Lung microvascular endothelial cell (primary cell): ENCODE measurements at regions not wholly inside any gene's neighbourhood (a gene's known extent, or its start where the extent isn't known, plus 50 kb on each side); places are given as distances from the start of the nearest gene placed in this dataset.

Experiments
- DNase-seq, 2 donors: peaks; one replicate each; pipeline versions ENCODE4 v3.0.0 to v3.0.0-alpha.2; 2010; ENCODE audit warnings: low read depth in 2 of 2

- no peak for DNase-seq
These were observed 244.0 kb downstream of the SNAPC1 start for GRCh38 chr14:62006116-62006731.

GRCh38 chr14:62015243-62015642, 253.0 kb downstream of the SNAPC1 start:
- no peak for DNase-seq

- DNase-seq: peak in 1 of 2 donors; percentile 9
These were observed 253.7 kb downstream of the SNAPC1 start for GRCh38 chr14:62015945-62016344.

- no peak for DNase-seq
These were observed 255.5 kb downstream of the SNAPC1 start for GRCh38 chr14:62017651-62018230.

GRCh38 chr14:62018606-62019005, 256.4 kb downstream of the SNAPC1 start:
- no peak for DNase-seq

GRCh38 chr14:62027958-62028357, 265.7 kb downstream of the SNAPC1 start:
- no peak for DNase-seq

- no peak for DNase-seq
These were observed 267.3 kb downstream of the SNAPC1 start for GRCh38 chr14:62029569-62029924.

GRCh38 chr14:62030387-62030786, 268.2 kb downstream of the SNAPC1 start:
- no peak for DNase-seq

- DNase-seq: no peak
These were observed 269.3 kb downstream of the SNAPC1 start for GRCh38 chr14:62031504-62031903.

- no peak for DNase-seq
These were observed 291.0 kb downstream of the SNAPC1 start for GRCh38 chr14:62053188-62053587.

GRCh38 chr14:62056789-62057188, 294.6 kb downstream of the SNAPC1 start:
- DNase-seq: no peak

GRCh38 chr14:62062645-62063044, 300.4 kb downstream of the SNAPC1 start:
- DNase-seq: no peak

GRCh38 chr14:62064751-62065323, 302.6 kb downstream of the SNAPC1 start:
- no peak for DNase-seq

GRCh38 chr14:62066304-62066703, 304.1 kb downstream of the SNAPC1 start:
- no peak for DNase-seq

- no peak for DNase-seq
These were observed 308.8 kb downstream of the SNAPC1 start for GRCh38 chr14:62071039-62071438.

- no peak for DNase-seq
These were observed 314.1 kb downstream of the SNAPC1 start for GRCh38 chr14:62076368-62076767.

- DNase-seq: no peak
These were observed 314.8 kb downstream of the SNAPC1 start for GRCh38 chr14:62076825-62077605.

- DNase-seq: no peak
These were observed 315.5 kb downstream of the SNAPC1 start for GRCh38 chr14:62077676-62078261.

- DNase-seq: no peak
These were observed 316.8 kb downstream of the SNAPC1 start for GRCh38 chr14:62079038-62079437.

GRCh38 chr14:62081012-62081612, 318.9 kb downstream of the SNAPC1 start:
- no peak for DNase-seq

- no peak for DNase-seq
These were observed 319.7 kb downstream of the SNAPC1 start for GRCh38 chr14:62081951-62082350.

- DNase-seq: no peak
These were observed 320.6 kb downstream of the SNAPC1 start for GRCh38 chr14:62082779-62083178.
